ENCODE measurements at regions not wholly inside any gene's neighbourhood (a gene's known extent, or its start where the extent isn't known, plus 50 kb on each side); places are given as distances from the start of the nearest gene placed in this dataset.

GRCh38 chr6:148166339-148166968, 176.2 kb upstream of the SASH1 start:
- H3K4me1 ChIP-seq (ENCODE audit: control insufficient read depth, insufficient read depth, low read length), result no peaks in the 10 kb centered on the region
- no peaks in the 10 kb centered on the region for H4K20me1 ChIP-seq (ENCODE audit: insufficient read depth, low read length)
- H3K4me2 ChIP-seq (ENCODE audit: low read depth, low read length), result no peak overlapping the region
- H3K4ac ChIP-seq (ENCODE audit: low read depth, low read length), result no peak overlapping the region
- H2BK120ac ChIP-seq (ENCODE audit: low read depth, low read length), result no peak overlapping the region
- DNase-seq (peak; percentile 72), ATAC-seq (ENCODE audit: low read depth) (peak; percentile 75)
- POLR2A ChIA-PET (ENCODE audit: unreplicated experiment), result no interaction called here
- no peak overlapping the region for H3K18ac ChIP-seq (ENCODE audit: low read depth, low read length)
- no peak overlapping the region for H4K8ac ChIP-seq (ENCODE audit: low read depth in 2 of 2, low read length in 2 of 2)
- TF ChIP-seq CEBPB (IDR thresholded peaks at IDR 0.05; ENCODE audit: low read depth, low read length) (no peak), MAZ (IDR thresholded peaks at IDR 0.05; ENCODE audit: borderline replicate concordance, low read depth, low read length) (no peak), RCOR1 (IDR thresholded peaks at IDR 0.05; ENCODE audit: insufficient replicate concordance, low read length) (no peak), ELK1 (IDR thresholded peaks at IDR 0.05; ENCODE audit: borderline replicate concordance, low read depth, low read length) (no peak), RFX5 (IDR thresholded peaks at IDR 0.05; ENCODE audit: low read depth, low read length) (no peak), NFE2L2 (IDR thresholded peaks at IDR 0.05; ENCODE audit: low read depth, low read length) (no peak), MXI1 (IDR thresholded peaks at IDR 0.05; ENCODE audit: borderline replicate concordance, low read depth, low read length) (no peak), RAD21 (IDR thresholded peaks at IDR 0.05; ENCODE audit: low read length) (peak; percentile 72), SMC3 (IDR thresholded peaks at IDR 0.05; ENCODE audit: low read depth, low read length) (peak; percentile 77), CTCF (conservative IDR thresholded peaks at IDR 0.05; ENCODE audit: low read depth, low read length) (peak; percentile 71), MAFK (IDR thresholded peaks at IDR 0.05; ENCODE audit: low read depth, low read length) (no peak), POLR2A (IDR thresholded peaks at IDR 0.05; ENCODE audit: low read depth, low read length) (no peak), USF2 (IDR thresholded peaks at IDR 0.05; ENCODE audit: low read depth, low read length) (no peak), FOS (IDR thresholded peaks at IDR 0.05; ENCODE audit: low read depth, low read length) (no peak), CHD1 (IDR thresholded peaks at IDR 0.05; ENCODE audit: low read depth, low read length) (no peak), BHLHE40 (IDR thresholded peaks at IDR 0.05; ENCODE audit: low read depth, low read length) (no peak)
- no peak overlapping the region for H3K14ac ChIP-seq (replicated peaks; ENCODE audit: low read depth, low read length)
- dilution Hi-C loops (cut with HindIII; ENCODE audit: low sequenced_read_pairs, unreplicated experiment), result no loop called here
- no peak overlapping the region for H3K56ac ChIP-seq (ENCODE audit: extremely low read depth, insufficient read depth, low read length)
- no peak overlapping the region for H4K5ac ChIP-seq (ENCODE audit: low read depth, low read length)
- intact Hi-C loops (cut with micrococcal nuclease), result loop anchor here (1.0 to 10.0 kb wide), 3 partner anchors 412 to 774 kb away; no protein-coding TSS in a partner anchor
- H2AK5ac ChIP-seq (ENCODE audit: low read depth, low read length), result no peak overlapping the region
- in situ Hi-C loops (cut with MboI; ENCODE audit: low sequenced_read_pairs), result loop anchor here (5.0 to 25.0 kb wide), 2 partner anchors 659 to 1304 kb away; partner anchors contain the start of gene SAMD5
- no peak overlapping the region for H3K23ac ChIP-seq (ENCODE audit: low read depth, low read length)
- H3K4me3 ChIP-seq (ENCODE audit: insufficient read depth, low read depth, low read length), result no peak overlapping the region
- H3K79me1 ChIP-seq (ENCODE audit: low read depth in 1 of 2, low read length in 2 of 2), result no peaks in the 10 kb centered on the region
- no peak overlapping the region for H2BK5ac ChIP-seq (ENCODE audit: low read depth, low read length, poor library complexity, severe bottlenecking)
- no peaks in the 10 kb centered on the region for H3K9me1 ChIP-seq (ENCODE audit: insufficient read depth, low read length)
- no peak overlapping the region for H2BK20ac ChIP-seq (ENCODE audit: low read depth, low read length)
- no peak overlapping the region for H2AFZ ChIP-seq (replicated peaks; ENCODE audit: low read length, poor library complexity)
- no peaks in the 10 kb centered on the region for H3K36me3 ChIP-seq (ENCODE audit: control insufficient read depth, insufficient read depth, low read length)
- no peak overlapping the region for H2AK9ac ChIP-seq (replicated peaks; ENCODE audit: low read depth, low read length, poor library complexity)
- H3K27ac ChIP-seq (ENCODE audit: insufficient read depth, low read length), result no peak overlapping the region
- H4K91ac ChIP-seq (ENCODE audit: insufficient read depth, low read depth, low read length), result no peak overlapping the region
- H3K9me3 ChIP-seq (ENCODE audit: control insufficient read depth, insufficient read depth, low read length), result no peaks in the 10 kb centered on the region
- no CpG with 5 or more reads among the region's 6 CpGs for WGBS, 2 experiments (ENCODE audit: extremely low coverage in 2 of 2, insufficient read length in 1 of 2)
- CTCF ChIA-PET, result interaction anchor here (1.2 to 3.2 kb wide), 3 partner anchors 659 to 663 kb away, joined by 3 to 30 read pairs (median 8); no protein-coding TSS in a partner anchor
- no peaks in the 10 kb centered on the region; the same call in 1 of the 2 replicates for H3K27me3 ChIP-seq (ENCODE audit: control insufficient read depth, insufficient read depth, low read length)
- no TSS peak for BruUV-seq (replicated peaks)
- no peak overlapping the region for H2BK15ac ChIP-seq (ENCODE audit: low read depth, low read length)
- no peak overlapping the region for H3K9ac ChIP-seq (ENCODE audit: low read depth, low read length)

Measured in IMR-90 (cell line).